C4-2B (cell line): ENCODE measurements at regions not wholly inside any gene's neighbourhood (a gene's known extent, or its start where the extent isn't known, plus 50 kb on each side); places are given as distances from the start of the nearest gene placed in this dataset.

Experiments
- ZFX ChIP-seq: fragments of 450-650 bp; IDR thresholded peaks from 2 replicates; pipeline ENCODE4 v1.6.1; 2017
- TF ChIP-seq, protein P1 (sequence below): fragments of 450-650 bp; conservative IDR thresholded peaks from 2 replicates; pipeline ENCODE4 v1.5.1; 2017; ENCODE audit warnings: mild to moderate bottlenecking

DNA sequence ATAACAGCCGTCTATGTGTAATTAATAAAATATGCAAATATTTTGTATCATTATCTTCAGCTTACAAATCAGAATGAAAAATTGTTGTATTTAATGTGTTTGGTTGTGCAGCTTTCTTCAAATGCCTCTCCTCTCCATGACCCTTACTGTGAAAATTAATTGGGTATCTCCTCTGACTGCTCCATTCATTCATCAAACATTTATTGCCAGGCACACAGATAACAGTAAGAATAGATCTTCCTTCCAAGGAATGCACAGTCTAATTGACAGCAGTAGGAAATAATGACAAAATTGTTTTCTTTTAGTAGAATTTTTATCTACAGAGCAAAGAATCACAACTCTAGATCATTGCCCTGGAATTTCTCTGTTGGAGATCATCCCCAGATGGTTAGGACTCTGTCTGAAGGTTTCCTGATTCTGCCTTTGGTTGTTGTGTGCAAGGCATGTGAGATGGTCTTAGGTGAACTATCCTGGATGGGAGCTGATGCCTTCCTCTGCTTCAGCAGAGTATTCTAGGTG lies 395.0 kb upstream of the FAT1 start:
- TF ChIP-seq, protein P1, sequence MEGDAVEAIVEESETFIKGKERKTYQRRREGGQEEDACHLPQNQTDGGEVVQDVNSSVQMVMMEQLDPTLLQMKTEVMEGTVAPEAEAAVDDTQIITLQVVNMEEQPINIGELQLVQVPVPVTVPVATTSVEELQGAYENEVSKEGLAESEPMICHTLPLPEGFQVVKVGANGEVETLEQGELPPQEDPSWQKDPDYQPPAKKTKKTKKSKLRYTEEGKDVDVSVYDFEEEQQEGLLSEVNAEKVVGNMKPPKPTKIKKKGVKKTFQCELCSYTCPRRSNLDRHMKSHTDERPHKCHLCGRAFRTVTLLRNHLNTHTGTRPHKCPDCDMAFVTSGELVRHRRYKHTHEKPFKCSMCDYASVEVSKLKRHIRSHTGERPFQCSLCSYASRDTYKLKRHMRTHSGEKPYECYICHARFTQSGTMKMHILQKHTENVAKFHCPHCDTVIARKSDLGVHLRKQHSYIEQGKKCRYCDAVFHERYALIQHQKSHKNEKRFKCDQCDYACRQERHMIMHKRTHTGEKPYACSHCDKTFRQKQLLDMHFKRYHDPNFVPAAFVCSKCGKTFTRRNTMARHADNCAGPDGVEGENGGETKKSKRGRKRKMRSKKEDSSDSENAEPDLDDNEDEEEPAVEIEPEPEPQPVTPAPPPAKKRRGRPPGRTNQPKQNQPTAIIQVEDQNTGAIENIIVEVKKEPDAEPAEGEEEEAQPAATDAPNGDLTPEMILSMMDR = no peak
- TF ChIP-seq ZFX = no peak
